Middle frontal gyrus (tissue), 1 donor: ENCODE measurements at regions not wholly inside any gene's neighbourhood (a gene's known extent, or its start where the extent isn't known, plus 50 kb on each side); places are given as distances from the start of the nearest gene placed in this dataset.
"Not testable (repeated sequence)": the region's sequence is repeated elsewhere in the genome, so short reads cannot be mapped to it uniquely, and the experiment has no call there.

Experiments used
- DNase-seq: peaks from one replicate; pipeline ENCODE4 v3.0.0-alpha.2; 2015; ENCODE audit warnings: low spot score; ENCODE audit errors: extremely low spot score

GRCh38 chr6:81625216-81625615, 127.3 kb downstream of the TENT5A start:
- no peak for DNase-seq

- no peak for DNase-seq
Observed at GRCh38 chr6:81624453-81624852, 128.0 kb downstream of the TENT5A start.

DNA sequence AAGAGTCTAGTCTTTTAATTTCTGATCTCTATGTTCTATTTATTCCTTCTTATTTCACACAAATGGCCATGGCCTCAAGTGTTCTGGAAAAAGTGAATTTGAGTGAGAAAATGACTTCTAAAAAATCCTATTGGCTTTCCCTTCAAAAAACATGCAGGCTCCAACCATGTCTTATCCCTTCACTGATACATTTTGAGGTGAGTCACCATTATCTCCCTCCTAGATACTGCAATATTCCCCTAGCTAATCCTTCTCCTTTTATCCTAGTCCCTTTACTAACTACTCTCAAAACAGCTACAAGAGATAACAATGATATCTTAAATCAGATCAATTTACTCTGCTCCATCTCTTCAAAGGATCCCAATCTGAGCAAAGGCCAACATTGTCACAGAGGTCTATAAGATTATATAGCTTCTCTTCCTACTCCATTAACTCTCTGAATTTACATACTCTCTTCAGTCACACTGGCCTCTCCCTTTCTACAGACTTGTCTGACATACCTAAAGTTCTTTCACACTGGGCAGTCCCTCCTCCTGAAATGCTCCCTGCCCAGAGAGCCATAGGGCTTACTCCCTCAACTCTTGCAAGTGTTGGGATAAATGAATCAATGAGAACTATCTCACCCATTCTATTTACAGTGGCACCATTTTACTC, 129.2 kb downstream of the TENT5A start:
- DNase-seq, result no peak

DNA sequence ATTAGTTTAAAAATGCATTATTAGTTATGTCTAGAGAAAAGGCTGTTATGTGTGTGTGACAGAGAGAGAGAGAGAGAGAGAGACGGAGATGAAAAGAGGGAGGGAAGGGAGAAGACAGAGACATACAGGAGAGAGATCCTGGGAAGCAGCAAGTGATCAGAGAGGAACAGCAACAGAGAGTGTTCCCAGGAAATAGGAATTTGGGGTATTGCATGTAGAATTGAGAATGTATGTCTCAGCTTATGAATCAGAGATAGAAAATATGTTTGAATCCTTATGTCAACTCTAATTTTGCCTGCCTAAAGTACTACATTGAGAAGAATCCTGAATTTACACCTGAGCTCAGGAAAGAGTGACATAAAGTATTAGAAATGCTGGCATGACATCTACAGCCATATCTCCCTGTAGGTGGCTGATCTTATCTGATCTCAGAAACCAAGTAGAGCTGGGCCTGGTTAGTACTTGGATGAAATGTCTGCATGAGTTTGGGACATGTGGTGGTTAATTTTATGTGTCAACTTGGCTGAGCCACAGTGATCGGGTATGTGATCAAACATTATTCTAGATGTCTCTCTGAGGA, 130.6 kb downstream of the TENT5A start:
- DNase-seq, result no peak

DNA sequence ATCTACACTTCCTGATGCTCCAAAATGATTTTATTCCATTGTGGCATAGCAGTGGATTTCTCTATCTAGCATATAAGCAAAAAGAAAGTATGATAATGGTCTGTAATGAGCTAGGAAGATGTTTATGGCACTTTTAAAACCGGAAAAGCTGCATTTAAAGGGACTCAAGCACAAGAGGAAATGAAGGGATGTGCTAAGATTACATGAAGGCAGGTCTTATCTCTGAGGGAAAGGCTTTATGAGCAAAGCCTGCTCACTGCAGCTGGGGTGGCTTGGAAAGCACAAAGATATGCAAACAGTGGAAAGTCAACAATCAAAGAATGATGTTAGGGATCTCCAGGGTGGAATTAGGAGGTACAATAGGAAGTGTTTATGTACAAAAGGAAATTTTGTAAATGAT, 138.2 kb downstream of the TENT5A start:
- DNase-seq, result no peak

- DNase-seq, result no peak
Observed at GRCh38 chr6:81613606-81614005, 138.9 kb downstream of the TENT5A start.

DNA sequence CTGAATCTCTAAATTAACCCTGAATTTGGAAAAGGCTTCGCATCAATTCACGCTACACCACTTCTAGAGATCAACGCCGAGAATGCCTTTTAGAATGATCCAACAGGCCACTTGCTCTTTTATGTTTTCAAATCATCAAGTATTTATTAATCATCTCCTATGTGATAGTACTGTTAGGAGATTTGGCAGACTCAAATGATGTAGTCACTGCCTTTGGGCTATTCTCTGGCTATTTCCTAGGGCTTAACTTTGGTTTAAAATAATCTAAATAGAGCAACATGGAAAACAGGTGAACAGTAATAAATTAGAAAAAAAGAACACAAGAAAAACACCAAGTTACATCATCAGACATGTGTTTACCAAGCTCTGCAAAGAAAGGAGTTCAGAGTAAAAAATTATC, 140.3 kb downstream of the TENT5A start:
- no peak for DNase-seq

DNA sequence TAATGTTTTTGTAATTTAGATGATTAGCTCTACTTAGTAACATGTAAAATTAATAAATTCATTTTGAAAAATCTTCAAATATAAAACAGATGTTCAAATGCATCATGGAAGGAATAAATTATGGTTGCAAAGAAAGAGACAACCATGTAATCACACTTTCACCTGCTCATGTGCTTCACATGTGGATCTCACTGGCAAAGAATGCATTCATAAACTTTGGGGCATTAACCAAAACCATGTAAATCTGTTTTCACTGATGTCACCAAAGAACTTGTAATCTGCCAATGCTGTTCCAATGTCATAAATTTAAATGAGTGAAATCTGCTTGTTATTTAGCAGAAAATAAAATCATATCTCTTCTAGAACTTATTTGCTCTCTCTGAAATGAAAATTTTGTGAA, 142.7 kb downstream of the TENT5A start:
- DNase-seq, result no peak

DNA sequence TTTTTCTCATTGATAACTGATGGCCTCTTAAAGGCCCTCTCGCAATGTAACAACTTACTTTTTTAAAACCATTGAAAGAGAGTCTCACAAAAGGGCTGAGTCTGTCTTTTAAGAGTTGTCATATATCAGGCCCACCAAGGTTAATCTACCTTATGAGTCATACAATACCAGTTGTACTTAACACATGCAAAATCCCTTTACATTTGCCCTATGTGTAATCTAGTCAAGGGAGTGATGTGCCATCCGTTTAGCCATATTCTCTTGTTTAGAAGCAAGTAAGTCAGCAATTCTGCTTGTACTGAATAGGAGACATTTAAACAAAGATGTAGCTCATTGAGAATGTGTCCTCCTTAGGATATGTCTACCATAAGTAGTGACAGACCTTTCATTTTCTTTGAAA, 143.7 kb downstream of the TENT5A start:
- no peak for DNase-seq

DNA sequence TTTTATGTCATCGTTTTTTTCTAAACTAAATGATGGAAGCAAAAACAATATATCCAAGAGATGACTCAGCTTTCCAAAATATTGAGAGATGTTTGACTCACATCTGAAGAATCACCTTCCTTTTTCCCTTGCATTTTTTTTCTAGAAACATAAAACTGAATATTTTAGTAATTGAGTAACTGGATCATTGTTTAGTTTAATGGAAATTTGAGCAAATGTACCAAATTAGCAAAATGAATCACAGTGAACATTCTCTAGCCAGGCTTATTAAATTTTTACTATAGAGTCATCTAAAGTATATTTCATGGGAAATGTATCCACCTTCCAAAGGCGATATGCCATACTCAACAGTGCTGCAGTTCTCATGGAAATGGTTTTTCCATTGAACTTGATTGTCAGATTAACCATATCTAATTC, 145.5 kb downstream of the TENT5A start:
- DNase-seq, result no peak

- no peak for DNase-seq
Observed at GRCh38 chr6:81605526-81605925, 147.0 kb downstream of the TENT5A start.

- no peak for DNase-seq
Observed at GRCh38 chr6:81601918-81602317, 150.6 kb downstream of the TENT5A start.

- not testable (repeated sequence) for DNase-seq
Observed at GRCh38 chr6:81600488-81600887, 152.0 kb downstream of the TENT5A start.

DNA sequence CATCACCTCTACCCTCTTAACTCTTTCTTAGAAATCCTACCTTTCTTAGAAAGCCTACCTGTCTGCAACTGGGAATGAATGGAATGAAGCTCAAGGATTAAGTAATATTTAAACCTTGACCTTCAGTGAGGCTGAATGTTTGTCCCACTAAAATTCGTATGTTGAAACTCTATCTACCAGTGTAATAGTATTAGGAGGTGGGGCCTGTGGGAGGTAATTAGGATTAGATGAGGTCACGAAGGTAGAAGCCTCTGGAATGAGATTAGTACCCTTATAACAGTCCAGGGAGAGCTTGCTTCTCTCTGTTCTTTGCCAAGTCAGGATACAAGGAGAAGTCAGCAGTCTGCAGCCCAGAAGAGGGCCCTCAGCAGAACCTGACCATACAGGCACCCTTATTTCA, 158.0 kb downstream of the TENT5A start:
- DNase-seq, result no peak

- no peak for DNase-seq
Observed at GRCh38 chr6:81590314-81590691, 162.2 kb downstream of the TENT5A start.

- DNase-seq, result no peak
Observed at GRCh38 chr6:81589465-81590313, 162.8 kb downstream of the TENT5A start.

DNA sequence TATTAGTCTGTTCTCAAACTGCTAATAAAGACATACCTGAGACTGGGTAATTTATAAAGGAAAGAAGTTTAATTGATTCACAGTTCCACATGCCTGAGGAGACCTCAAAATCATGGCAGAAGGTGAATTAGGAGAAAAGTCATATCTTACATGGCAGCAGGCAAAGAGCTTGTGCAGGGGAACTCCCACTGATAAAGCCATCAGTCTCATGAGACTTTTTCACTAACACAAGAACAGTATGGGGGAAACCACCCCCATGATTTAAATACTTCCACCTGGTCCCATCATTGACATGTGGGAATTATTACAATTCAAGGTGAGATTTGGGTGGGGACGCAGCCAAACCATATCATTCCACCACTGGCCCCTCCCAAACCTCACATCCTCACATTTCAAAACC, 166.8 kb downstream of the TENT5A start:
- DNase-seq, result not testable (repeated sequence)

GRCh38 chr6:81584156-81584555, 168.3 kb downstream of the TENT5A start:
- not testable (repeated sequence) for DNase-seq

DNA sequence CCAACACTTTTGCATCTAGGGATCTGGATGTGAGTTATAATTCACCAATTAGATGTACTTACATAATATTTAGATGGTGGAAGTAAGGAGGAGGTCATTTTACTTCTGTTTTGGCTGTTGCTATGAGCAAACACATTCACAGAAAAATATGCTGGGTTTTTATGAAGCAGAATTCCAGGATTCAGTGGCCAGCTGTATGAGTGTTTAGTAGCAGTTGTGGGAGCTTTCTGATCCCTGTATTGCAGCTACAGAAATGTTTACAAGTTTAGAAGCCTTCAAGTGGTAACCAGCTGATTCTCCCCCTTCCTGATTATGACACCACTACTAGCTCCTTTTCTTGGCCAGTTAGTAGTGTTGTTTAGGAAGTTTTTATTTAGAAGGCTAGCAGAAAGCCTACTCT, 177.0 kb downstream of the TENT5A start:
- DNase-seq, result no peak

DNA sequence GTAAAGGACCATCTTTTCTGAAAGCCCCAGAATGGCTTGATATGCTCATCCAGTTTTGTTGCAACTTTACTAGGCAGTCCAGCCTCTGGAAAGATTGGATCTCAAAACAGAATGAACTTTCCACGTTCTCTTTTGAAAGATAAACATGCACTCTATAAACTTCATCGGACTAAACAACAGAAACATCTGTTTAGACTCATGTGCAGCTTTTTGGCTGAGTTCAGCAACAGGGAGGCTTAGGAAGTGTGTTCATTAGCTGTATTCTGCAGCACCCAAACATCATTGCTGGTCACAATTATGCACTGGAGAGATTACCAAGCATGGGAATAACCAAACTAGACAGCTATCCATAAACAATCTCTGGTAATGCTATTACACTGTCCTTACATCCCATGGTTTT, 180.5 kb downstream of the TENT5A start:
- DNase-seq, result no peak

- DNase-seq, result no peak
Observed at GRCh38 chr6:81570681-81571080, 181.8 kb downstream of the TENT5A start.

DNA sequence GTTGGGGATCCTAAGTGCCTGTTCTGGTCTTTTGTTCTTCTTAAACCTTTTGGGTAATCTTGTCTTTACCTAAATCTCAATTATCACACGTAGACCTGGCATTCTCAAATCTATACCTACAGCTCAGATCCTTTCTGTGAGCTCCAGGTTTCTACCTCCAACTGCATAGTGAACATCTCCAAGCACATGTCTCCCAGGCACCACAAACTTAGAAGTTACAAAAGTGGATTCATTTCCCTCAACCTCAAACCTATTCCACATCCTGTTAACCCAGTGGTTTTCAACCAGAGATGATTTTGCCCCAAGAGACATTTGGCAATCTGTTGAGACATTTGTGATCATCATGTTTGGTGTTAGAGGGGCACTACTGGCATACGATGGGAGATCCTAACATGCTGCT, 183.5 kb downstream of the TENT5A start:
- no peak for DNase-seq

- no peak for DNase-seq
Observed at GRCh38 chr6:81565071-81565470, 187.4 kb downstream of the TENT5A start.
